ENCODE measurements at regions not wholly inside any gene's neighbourhood (a gene's known extent, or its start where the extent isn't known, plus 50 kb on each side); places are given as distances from the start of the nearest gene placed in this dataset.
"Not testable (repeated sequence)": the region's sequence is repeated elsewhere in the genome, so short reads cannot be mapped to it uniquely, and the experiment has no call there.

- no peak for DNase-seq (ENCODE audit: extremely low read depth in 1 of 2, low read depth in 1 of 2)
Observed at GRCh38 chr18:47682876-47683275, 247.6 kb downstream of the SMAD2 start.

DNA sequence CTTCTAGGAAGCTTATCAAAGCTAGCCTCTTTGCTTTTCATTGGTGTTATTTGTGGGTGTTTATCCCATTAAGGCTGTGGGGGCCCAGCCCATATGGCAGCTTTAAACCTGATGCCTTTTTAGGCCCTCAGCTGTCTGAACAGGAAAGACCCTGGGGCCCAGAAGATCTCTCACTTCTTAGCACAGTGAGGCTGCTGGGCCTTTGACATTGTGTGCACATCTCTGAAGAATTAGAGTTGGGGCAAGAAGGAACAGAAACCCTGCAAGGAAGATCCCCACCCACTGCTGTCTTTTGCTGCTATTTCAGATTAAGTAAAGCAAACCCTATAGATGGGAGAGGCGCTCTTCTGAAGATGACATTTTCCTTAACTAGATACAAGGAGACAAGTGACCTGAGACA lies 250.0 kb downstream of the SMAD2 start:
- no peak for DNase-seq (ENCODE audit: extremely low read depth in 1 of 2, low read depth in 1 of 2)

DNA sequence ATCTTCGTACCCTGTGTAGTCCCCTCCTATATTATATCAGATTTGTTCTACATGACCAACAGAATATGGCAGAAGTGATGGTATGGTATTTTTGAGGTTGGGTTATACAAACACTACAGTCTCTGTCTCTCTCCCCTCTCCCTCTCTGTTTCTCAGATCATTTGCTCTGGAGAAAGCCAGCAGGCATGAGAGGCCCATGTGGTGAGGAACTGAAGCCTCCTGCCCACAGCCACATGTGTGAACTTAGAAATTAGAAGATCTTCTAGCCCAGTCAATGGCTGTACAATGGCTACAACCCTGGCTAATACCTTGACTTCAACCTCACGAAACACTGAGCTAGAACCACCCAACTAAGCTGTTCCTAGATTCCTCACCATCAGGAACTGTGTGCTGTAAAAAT lies 250.6 kb downstream of the SMAD2 start:
- DNase-seq (ENCODE audit: extremely low read depth in 1 of 2, low read depth in 1 of 2), result no peak

GRCh38 chr18:47677952-47678351 lies 252.5 kb downstream of the SMAD2 start:
- no peak for DNase-seq (ENCODE audit: extremely low read depth in 1 of 2, low read depth in 1 of 2)

GRCh38 chr18:47669815-47670214 lies 260.6 kb downstream of the SMAD2 start:
- DNase-seq (ENCODE audit: extremely low read depth in 1 of 2, low read depth in 1 of 2), result no peak

DNA sequence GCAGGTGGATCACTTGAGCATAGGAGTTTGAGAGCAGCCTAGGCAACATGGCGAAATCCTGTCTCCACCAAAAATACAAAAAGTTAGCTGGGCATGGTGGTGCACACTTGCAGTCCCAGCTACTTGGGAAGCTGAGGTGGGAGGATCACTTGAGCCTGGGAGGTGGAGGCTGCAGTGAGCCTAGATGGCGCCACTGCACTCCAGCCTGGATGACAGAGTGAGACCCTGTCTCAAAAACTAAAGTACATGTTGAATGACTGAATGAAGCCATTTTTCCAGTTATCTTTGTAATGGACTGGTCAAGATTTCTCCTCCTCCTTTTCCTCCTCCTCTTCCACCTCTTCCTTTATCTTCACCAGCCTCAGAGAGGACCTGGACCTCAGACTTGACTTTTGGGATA lies 272.0 kb downstream of the SMAD2 start:
- no peak for DNase-seq (ENCODE audit: extremely low read depth in 1 of 2, low read depth in 1 of 2)

- DNase-seq (ENCODE audit: extremely low read depth in 1 of 2, low read depth in 1 of 2), result no peak
Observed at GRCh38 chr18:47654988-47655387, 275.5 kb downstream of the SMAD2 start.

GRCh38 chr18:47644896-47645295 lies 285.6 kb downstream of the SMAD2 start:
- DNase-seq (ENCODE audit: extremely low read depth in 1 of 2, low read depth in 1 of 2), result no peak

- DNase-seq (ENCODE audit: extremely low read depth in 1 of 2, low read depth in 1 of 2), result not testable (repeated sequence)
Observed at GRCh38 chr18:47637551-47637950, 292.9 kb downstream of the SMAD2 start.

- DNase-seq (ENCODE audit: extremely low read depth in 1 of 2, low read depth in 1 of 2), result no peak
Observed at GRCh38 chr18:47635416-47635815, 295.0 kb downstream of the SMAD2 start.

GRCh38 chr18:47632970-47633635 lies 297.4 kb downstream of the SMAD2 start:
- no peak for DNase-seq (ENCODE audit: extremely low read depth in 1 of 2, low read depth in 1 of 2)

DNA sequence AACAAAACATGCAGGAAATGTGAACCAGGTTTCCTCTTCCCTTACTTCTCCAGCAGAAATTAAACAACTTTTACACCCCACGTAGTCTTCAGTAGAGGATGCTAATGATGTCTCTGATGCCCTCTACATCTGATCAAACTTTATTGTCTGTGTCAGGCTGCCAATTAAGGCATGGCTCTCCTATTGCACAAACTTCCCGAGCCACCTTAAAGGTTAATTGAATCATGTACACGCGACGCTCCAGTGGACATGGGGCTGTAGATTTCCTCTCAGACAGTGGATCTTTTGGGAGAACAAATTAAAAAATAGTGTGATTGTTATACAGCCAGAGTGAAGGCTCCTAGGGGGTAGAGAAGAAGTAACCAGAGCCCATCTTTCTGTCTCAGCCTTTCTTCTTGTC lies 301.6 kb downstream of the SMAD2 start:
- no peak for DNase-seq (ENCODE audit: extremely low read depth in 1 of 2, low read depth in 1 of 2)

DNA sequence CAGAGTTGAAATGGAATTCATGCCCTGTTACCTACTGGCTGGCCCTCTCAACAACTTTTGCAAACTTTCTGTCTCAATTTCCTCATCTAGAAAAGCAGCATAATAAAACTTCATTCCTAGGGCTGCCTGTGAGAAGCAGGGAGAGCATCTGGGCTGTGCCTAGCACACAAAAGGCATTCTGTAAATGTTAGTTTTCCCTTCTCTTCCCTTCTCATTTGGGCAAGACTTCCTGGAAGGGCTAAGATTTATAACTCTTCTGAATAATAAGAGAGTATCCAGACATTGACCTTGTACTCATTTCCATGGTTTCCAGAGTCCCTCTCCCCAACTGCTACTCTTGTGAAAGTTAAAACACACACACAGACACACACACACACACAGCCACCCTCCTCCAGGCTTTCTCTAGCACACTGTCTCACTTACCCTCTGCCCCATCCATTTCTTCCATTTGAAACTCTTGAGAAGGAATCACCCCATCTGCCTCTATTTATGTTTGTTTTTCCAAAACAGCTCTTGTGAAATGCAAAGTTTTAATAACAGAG lies 302.1 kb downstream of the SMAD2 start:
- DNase-seq (ENCODE audit: extremely low read depth in 1 of 2, low read depth in 1 of 2), result no peak

DNA sequence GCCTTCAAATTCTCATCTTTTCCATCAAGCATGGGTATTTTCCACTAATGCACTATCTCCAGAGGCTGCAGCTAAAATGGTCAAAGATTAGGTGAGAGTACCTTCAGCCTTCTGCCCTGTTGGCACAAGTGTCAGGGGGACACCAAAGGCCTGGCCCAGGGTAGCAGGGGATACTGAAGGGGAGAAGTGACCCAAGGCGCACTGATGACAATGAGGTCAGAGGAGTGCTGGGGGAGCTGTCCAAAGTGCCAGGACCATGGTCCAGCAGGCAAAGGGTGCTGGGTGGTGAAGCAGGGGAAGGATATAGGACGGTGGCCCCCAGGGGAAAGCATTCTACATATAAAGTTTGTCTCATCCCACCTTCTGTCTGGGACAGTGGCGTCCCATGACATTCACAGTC lies 303.4 kb downstream of the SMAD2 start:
- DNase-seq (ENCODE audit: extremely low read depth in 1 of 2, low read depth in 1 of 2), result no peak

GRCh38 chr18:47619771-47620448 lies 310.5 kb downstream of the SMAD2 start:
- no peak for DNase-seq (ENCODE audit: extremely low read depth in 1 of 2, low read depth in 1 of 2)

- no peak for DNase-seq (ENCODE audit: extremely low read depth in 1 of 2, low read depth in 1 of 2)
Observed at GRCh38 chr18:47618758-47619157, 311.7 kb downstream of the SMAD2 start.

DNA sequence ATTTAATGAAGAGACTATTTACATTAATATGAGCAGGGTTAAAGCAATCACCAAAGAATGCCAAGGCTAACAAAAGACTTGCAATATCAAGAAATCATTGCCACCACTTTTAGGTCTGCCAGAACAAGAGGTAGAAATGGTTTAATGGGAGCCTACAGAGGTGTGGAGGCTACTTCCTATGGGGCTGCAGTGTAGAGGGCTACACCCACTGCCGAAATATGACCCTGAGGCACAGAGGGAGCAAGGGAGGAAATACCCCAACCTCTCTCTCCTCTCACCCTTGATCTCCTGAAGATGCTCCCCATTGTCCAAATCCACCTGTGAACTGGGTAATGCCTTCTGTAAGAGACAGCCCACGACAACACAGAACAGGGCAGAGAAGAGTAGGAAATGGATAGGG lies 315.4 kb downstream of the SMAD2 start:
- no peak for DNase-seq (ENCODE audit: extremely low read depth in 1 of 2, low read depth in 1 of 2)

DNA sequence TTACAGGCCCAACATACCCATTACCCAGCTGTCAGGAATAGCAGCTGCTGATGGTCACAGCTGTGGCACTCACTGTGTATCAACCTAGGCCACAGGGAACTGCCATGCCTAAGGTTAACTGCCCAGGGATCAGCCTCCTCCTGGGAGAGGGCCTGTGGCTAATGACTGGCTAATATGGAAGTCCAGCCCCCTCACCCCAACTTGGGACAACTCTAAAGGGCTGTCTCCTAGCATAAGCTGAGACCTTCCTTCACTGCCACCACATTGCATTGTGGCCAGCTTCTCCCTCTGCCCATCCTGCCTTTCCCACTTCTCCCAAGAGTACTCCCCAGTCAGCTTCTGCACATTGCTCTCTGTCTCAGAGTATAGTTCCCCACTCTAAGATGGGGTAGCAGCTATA lies 316.5 kb downstream of the SMAD2 start:
- no peak for DNase-seq (ENCODE audit: extremely low read depth in 1 of 2, low read depth in 1 of 2)

GRCh38 chr18:47611649-47612048 lies 318.8 kb downstream of the SMAD2 start:
- DNase-seq (ENCODE audit: extremely low read depth in 1 of 2, low read depth in 1 of 2), result no peak

GRCh38 chr18:47606526-47606925 lies 323.9 kb downstream of the SMAD2 start:
- no peak for DNase-seq (ENCODE audit: extremely low read depth in 1 of 2, low read depth in 1 of 2)

GRCh38 chr18:47605093-47605492 lies 325.4 kb downstream of the SMAD2 start:
- DNase-seq (ENCODE audit: extremely low read depth in 1 of 2, low read depth in 1 of 2), result no peak

DNA sequence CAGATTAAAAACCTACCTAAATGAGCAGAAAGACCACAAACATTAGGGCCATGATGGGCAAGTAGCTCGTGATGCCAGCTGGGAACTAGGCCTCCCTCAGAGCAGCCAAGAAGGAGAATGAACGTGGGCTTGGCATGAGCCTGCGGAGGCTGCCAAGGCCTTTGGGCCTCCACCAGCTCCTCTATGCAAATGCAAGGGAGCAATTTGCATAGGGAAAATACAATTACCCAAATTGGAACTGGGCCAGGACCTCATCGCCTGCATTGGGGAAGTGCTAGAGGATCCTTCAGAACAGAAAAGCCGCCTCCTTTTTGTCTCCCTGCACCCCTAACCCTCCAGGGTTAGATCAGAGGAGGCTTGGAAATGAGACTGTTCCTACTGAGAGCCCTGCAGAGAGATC lies 326.4 kb downstream of the SMAD2 start:
- DNase-seq (ENCODE audit: extremely low read depth in 1 of 2, low read depth in 1 of 2), result no peak

DNA sequence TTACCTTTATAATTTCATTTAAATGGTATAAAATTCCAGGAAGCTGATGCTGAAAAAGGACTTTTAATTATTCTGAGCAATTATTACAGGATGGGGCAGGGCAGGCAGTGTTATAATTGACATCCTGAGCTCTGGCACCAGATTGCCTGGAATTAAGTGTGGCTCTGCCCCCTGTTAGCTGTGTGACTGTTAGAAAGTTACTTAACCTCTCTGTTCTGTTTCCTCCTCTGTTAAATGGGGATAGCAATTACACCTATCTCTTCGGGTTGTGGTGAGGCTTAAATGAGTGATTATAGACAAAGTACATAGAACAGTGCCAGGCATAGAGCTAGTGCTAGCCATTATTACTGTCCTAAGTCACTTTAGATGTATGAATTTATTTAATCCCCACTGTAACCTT lies 327.3 kb downstream of the SMAD2 start:
- no peak for DNase-seq (ENCODE audit: extremely low read depth in 1 of 2, low read depth in 1 of 2)

All from stimulated activated CD8-positive, alpha-beta memory T cell treated with anti-CD3 and anti-CD28 coated beads, Interleukin-7, amount 100 ng/mL, for 48 hours (primary cell).